Mesenchymal stem cell (in vitro differentiated cells and primary cell): ENCODE measurements at regions not wholly inside any gene's neighbourhood (a gene's known extent, or its start where the extent isn't known, plus 50 kb on each side); places are given as distances from the start of the nearest gene placed in this dataset.

ENCODE experiments used
- DNase-seq: peaks from one replicate; pipeline ENCODE4 v3.0.0-alpha.2; 2013
- H2AFZ ChIP-seq: one replicate; pipeline ENCODE4 v1.6.1; 2013; ENCODE audit warnings: low read depth, mild to moderate bottlenecking, control low read depth, inconsistent platforms, low read length, moderate library complexity
- H2AK5ac ChIP-seq: 2 replicates; pipeline ENCODE4 v1.6.1; 2013; ENCODE audit warnings: low read length, moderate library complexity, mild to moderate bottlenecking, inconsistent platforms; ENCODE audit not compliant: severe bottlenecking
- H2BK120ac ChIP-seq: one replicate; pipeline ENCODE4 v1.6.1; 2013; ENCODE audit warnings: low read depth, mild to moderate bottlenecking, inconsistent platforms, low read length, moderate library complexity
- H2BK12ac ChIP-seq, 2 experiments: one replicate each; pipeline ENCODE4 v1.6.1; 2013; ENCODE audit warnings: inconsistent platforms in 2 of 2, low read length in 2 of 2, mild to moderate bottlenecking in 2 of 2, moderate library complexity in 2 of 2, control low read depth in 1 of 2
- H2BK15ac ChIP-seq: one replicate; pipeline ENCODE4 v1.6.1; 2013; ENCODE audit warnings: mild to moderate bottlenecking, low read depth, inconsistent platforms; ENCODE audit not compliant: poor library complexity, severe bottlenecking
- H2BK5ac ChIP-seq: 2 replicates; pipeline ENCODE4 v1.6.1; 2013; ENCODE audit warnings: low read depth, mild to moderate bottlenecking, low read length, control low read depth, inconsistent platforms; ENCODE audit not compliant: poor library complexity, severe bottlenecking
- H3K14ac ChIP-seq, 2 experiments: one replicate each; pipeline ENCODE4 v1.6.1; 2013; ENCODE audit warnings: inconsistent platforms in 2 of 2, low read length in 2 of 2, control low read depth in 1 of 2, mild to moderate bottlenecking in 1 of 2, moderate library complexity in 1 of 2
- H3K18ac ChIP-seq, 2 experiments: one replicate each; pipeline ENCODE4 v1.6.1; 2013; ENCODE audit warnings: inconsistent platforms in 2 of 2, low read length in 2 of 2, control low read depth in 1 of 2, low read depth in 1 of 2, mild to moderate bottlenecking in 1 of 2
- H3K23ac ChIP-seq, 2 experiments: one replicate each; pipeline ENCODE4 v1.6.1; 2013; ENCODE audit warnings: inconsistent platforms in 2 of 2, low read length in 2 of 2, mild to moderate bottlenecking in 2 of 2, moderate library complexity in 2 of 2, control low read depth in 1 of 2
- H3K27ac ChIP-seq: 2 replicates; pipeline ENCODE4 v1.5.1; 2013; ENCODE audit warnings: mild to moderate bottlenecking, moderate library complexity, low read length, control low read depth, inconsistent platforms; ENCODE audit not compliant: poor library complexity, severe bottlenecking
- H3K27me3 ChIP-seq, 2 experiments: 2 replicates each; pipeline versions ENCODE4 v1.6.1 to v1.7.0; 2013; ENCODE audit warnings: low read length in 2 of 2, mild to moderate bottlenecking in 2 of 2, moderate library complexity in 2 of 2, control low read depth in 1 of 2, inconsistent platforms in 1 of 2; ENCODE audit not compliant: control insufficient read depth in 1 of 2, insufficient read depth in 1 of 2
- H3K36me3 ChIP-seq, 2 experiments: 2 replicates each; pipeline versions ENCODE4 v1.6.1 to v1.7.0; 2013; ENCODE audit warnings: low read length in 2 of 2, control low read depth in 1 of 2, inconsistent platforms in 1 of 2, low read depth in 1 of 2, mild to moderate bottlenecking in 1 of 2; ENCODE audit not compliant: insufficient read depth in 2 of 2, control insufficient read depth in 1 of 2
- H3K4ac ChIP-seq, 2 experiments: one replicate each; pipeline ENCODE4 v1.6.1; 2013; ENCODE audit warnings: inconsistent platforms in 2 of 2, low read length in 2 of 2, mild to moderate bottlenecking in 2 of 2, moderate library complexity in 2 of 2, control low read depth in 1 of 2, low read depth in 1 of 2
- H3K4me1 ChIP-seq: 2 replicates; pipeline ENCODE4 v1.6.1; 2013; ENCODE audit warnings: low read depth, low read length, control low read depth; ENCODE audit not compliant: control insufficient read depth, insufficient read depth
- H3K4me2 ChIP-seq: 2 replicates; pipeline ENCODE4 v1.6.1; 2013; ENCODE audit warnings: low read length, mild to moderate bottlenecking, inconsistent platforms; ENCODE audit not compliant: poor library complexity, severe bottlenecking
- H3K4me3 ChIP-seq, 2 experiments: 2 replicates each; pipeline versions ENCODE4 v1.5.1 to v1.7.0; 2013; ENCODE audit warnings: low read length in 2 of 2, mild to moderate bottlenecking in 2 of 2, control low read depth in 1 of 2, low read depth in 1 of 2; ENCODE audit not compliant: insufficient read depth in 1 of 2
- H3K79me1 ChIP-seq: replicated peaks from 2 replicates; pipeline ENCODE4 v1.6.1; 2013; ENCODE audit warnings: mild to moderate bottlenecking, control low read depth, low read length, inconsistent platforms; ENCODE audit not compliant: poor library complexity, severe bottlenecking
- H3K9ac ChIP-seq: 2 replicates; pipeline ENCODE4 v1.7.0; 2013; ENCODE audit warnings: mild to moderate bottlenecking, low read length, moderate library complexity
- H3K9me3 ChIP-seq: 2 replicates; pipeline ENCODE4 v1.7.0; 2013; ENCODE audit warnings: mild to moderate bottlenecking, low read length; ENCODE audit not compliant: control insufficient read depth
- H4K8ac ChIP-seq: one replicate; pipeline ENCODE4 v1.6.1; 2013; ENCODE audit warnings: inconsistent platforms, mild to moderate bottlenecking, low read length, moderate library complexity
- H4K91ac ChIP-seq: one replicate; pipeline ENCODE4 v1.6.1; 2013; ENCODE audit warnings: mild to moderate bottlenecking, low read length, inconsistent platforms
- WGBS: methylation state at CpG from one replicate; pipeline ENCODE4 v1.1.7; 2013; ENCODE audit warnings: mixed read lengths; 5-methylcytosine and 5-hydroxymethylcytosine counted together

DNA sequence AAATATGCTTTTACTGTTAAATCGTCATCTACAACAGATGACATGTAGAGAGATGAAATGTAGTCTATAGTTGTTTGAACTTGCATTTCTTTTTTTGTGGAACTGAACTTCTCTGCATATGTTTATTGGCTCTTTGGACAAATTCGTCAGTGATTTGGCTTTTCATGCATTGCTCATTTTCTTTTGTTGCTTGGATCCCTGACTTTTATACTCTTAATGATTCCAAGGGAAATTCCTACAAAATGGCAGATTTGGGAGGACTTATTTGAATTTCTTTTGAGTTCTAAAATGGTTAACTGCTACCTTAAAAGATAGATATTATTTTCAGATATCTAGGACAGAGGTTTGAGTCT lies 65.4 kb downstream of the UTRN start:
- Histone ChIP-seq H2BK120ac (no peak overlapping the region), H2BK12ac (no peak overlapping the region), H3K36me3 (no peaks in the 10 kb centered on the region), H3K4me1 (peaks cover 12% of the 10 kb centered on the region), H2AFZ (no peak overlapping the region), H4K91ac (no peak overlapping the region), H3K4ac (no peak overlapping the region), H3K27me3 (no peaks in the 10 kb centered on the region), H3K4me3 (peak overlapping the region in 1 of 2 experiments; percentile 27), H3K4me2 (no peak overlapping the region), H3K18ac (no peak overlapping the region), H2BK5ac (no peak overlapping the region), H3K14ac (no peak overlapping the region), H2BK15ac (no peak overlapping the region), H3K9ac (peak overlapping the region; percentile 29), H3K79me1 (peaks cover 15% of the 10 kb centered on the region), H4K8ac (no peak overlapping the region), H3K27ac (peak overlapping the region; percentile 37), H3K9me3 (no peaks in the 10 kb centered on the region), H2AK5ac (no peak overlapping the region), H3K23ac (no peak overlapping the region)
- DNase-seq = no peak
- 100% methylated on average over 2 of the region's 2 CpGs for WGBS

DNA sequence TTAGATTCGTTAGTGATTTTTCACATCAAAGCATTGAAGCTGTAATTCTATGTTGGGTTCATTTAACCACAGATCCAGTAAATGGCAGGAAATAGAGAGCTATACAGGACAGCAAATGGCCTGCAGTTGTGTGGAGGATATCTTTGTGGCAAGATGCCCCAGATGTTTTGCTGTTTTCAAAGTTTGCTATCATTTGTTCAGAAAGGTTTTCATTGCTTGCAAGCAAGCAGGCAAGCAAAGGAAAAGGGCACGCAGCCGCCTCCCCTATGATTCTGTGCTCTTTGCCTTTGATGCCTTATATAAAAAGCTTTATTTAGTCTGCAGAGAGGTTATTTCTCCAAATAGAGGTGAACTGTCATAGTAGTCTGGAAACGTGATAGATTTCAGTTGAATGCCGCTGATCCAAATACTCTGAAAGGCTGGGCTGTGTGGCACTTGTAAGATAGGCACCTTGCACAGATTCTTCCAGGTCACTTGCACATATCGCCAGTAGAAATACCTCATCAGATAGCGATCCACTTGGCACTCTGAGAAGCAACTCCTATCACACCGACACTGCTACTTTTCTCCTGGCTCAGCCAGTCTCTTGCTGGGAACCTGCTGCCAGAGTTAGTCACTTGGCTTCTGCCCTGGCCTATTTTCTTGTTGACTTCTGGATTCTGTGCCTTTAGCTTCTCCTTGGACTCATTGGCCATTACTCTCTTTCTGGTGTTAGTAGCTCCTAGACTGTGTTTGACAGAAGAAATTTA lies 66.4 kb downstream of the UTRN start:
- no peak overlapping the region for H2AFZ ChIP-seq
- no peak overlapping the region for H2BK5ac ChIP-seq
- H3K79me1 ChIP-seq = peaks cover 17% of the 10 kb centered on the region
- no peak overlapping the region for H3K23ac ChIP-seq
- H2AK5ac ChIP-seq = no peak overlapping the region
- H3K36me3 ChIP-seq = no peaks in the 10 kb centered on the region
- no peak overlapping the region for H2BK120ac ChIP-seq
- no peak overlapping the region for H4K91ac ChIP-seq
- H2BK15ac ChIP-seq = no peak overlapping the region
- no peak overlapping the region for H3K14ac ChIP-seq
- no peak overlapping the region for H4K8ac ChIP-seq
- H3K9ac ChIP-seq = no peak overlapping the region
- no peak overlapping the region for H3K18ac ChIP-seq
- no peaks in the 10 kb centered on the region for H3K27me3 ChIP-seq
- peak overlapping the region in 1 of 2 experiments; percentile 3 for H3K4me3 ChIP-seq
- H3K9me3 ChIP-seq = no peaks in the 10 kb centered on the region
- H2BK12ac ChIP-seq = peak overlapping the region in 1 of 2 experiments; percentile 18
- no peak overlapping the region for H3K27ac ChIP-seq
- 94% methylated on average over 8 of the region's 8 CpGs for WGBS
- H3K4me1 ChIP-seq = peaks cover 10% of the 10 kb centered on the region
- no peak for DNase-seq
- no peak overlapping the region for H3K4ac ChIP-seq
- no peak overlapping the region for H3K4me2 ChIP-seq

DNA sequence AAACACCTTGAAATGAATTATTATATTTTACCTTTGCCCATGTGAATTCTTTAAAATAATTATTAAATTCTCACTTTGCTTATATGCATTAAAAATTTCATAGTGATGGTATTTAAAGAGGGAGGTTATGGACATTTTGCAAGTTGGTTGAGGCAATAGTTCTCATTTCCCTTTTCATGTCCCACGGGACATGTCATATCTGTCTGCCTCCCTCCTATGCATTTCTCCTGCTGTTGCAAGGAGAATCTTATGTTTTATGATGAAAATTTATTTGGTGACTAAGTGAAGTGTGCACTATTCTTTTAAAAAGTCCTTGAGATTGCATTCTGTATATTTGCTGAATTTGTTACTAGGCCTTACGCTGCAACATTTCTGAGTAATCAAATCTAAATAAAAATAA lies 67.2 kb downstream of the UTRN start:
- no peaks in the 10 kb centered on the region for H3K36me3 ChIP-seq
- no peak overlapping the region for H2BK15ac ChIP-seq
- no peak overlapping the region for H3K4ac ChIP-seq
- no peak overlapping the region for H3K4me3 ChIP-seq
- H2BK12ac ChIP-seq = no peak overlapping the region
- H3K79me1 ChIP-seq = peaks cover 20% of the 10 kb centered on the region
- H3K4me2 ChIP-seq = no peak overlapping the region
- H3K9ac ChIP-seq = no peak overlapping the region
- H3K18ac ChIP-seq = no peak overlapping the region
- no peak overlapping the region for H2BK120ac ChIP-seq
- no peaks in the 10 kb centered on the region for H3K9me3 ChIP-seq
- WGBS = no CpG with 5 or more reads among the region's 2 CpGs
- H2AK5ac ChIP-seq = no peak overlapping the region
- no peak overlapping the region for H2AFZ ChIP-seq
- no peak for DNase-seq
- H3K4me1 ChIP-seq = peaks cover 7% of the 10 kb centered on the region
- H3K27ac ChIP-seq = no peak overlapping the region
- H3K14ac ChIP-seq = no peak overlapping the region
- H2BK5ac ChIP-seq = no peak overlapping the region
- no peaks in the 10 kb centered on the region for H3K27me3 ChIP-seq
- no peak overlapping the region for H4K8ac ChIP-seq
- H3K23ac ChIP-seq = no peak overlapping the region
- no peak overlapping the region for H4K91ac ChIP-seq

DNA sequence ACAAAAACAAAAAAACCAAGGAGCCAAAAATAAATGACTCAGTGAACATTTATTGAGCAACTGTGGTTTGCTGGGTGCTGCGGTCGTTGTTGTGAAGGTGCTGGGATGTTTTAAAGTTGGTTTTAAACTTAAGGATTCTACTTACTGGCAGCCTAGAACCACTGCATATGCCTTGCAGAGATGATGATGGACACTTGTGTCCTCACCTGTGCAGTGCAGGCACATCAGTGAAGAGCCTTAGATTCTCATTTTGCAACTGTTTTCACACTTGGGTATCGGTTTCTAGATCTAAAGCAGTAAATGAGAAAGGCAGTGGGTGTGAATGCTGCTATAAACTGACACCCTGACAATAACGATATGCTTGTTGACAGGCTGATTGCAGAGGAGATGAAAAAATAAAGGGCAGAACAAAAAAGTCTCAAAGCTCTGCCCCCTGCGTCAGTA lies 68.8 kb downstream of the UTRN start:
- WGBS = 85% methylated on average over 5 of the region's 5 CpGs
- H3K4me2 ChIP-seq = no peak overlapping the region
- peaks cover 19% of the 10 kb centered on the region for H3K79me1 ChIP-seq
- no peak overlapping the region for H3K4me3 ChIP-seq
- H2BK5ac ChIP-seq = no peak overlapping the region
- H3K4ac ChIP-seq = no peak overlapping the region
- H2BK12ac ChIP-seq = no peak overlapping the region
- H3K4me1 ChIP-seq = peaks cover 4% of the 10 kb centered on the region
- H3K36me3 ChIP-seq = no peaks in the 10 kb centered on the region
- no peak overlapping the region for H3K18ac ChIP-seq
- H2AK5ac ChIP-seq = no peak overlapping the region
- DNase-seq = no peak
- no peaks in the 10 kb centered on the region for H3K9me3 ChIP-seq
- H4K8ac ChIP-seq = no peak overlapping the region
- H4K91ac ChIP-seq = no peak overlapping the region
- H2BK15ac ChIP-seq = no peak overlapping the region
- no peak overlapping the region for H2BK120ac ChIP-seq
- H2AFZ ChIP-seq = no peak overlapping the region
- no peak overlapping the region for H3K27ac ChIP-seq
- H3K27me3 ChIP-seq = no peaks in the 10 kb centered on the region
- no peak overlapping the region for H3K14ac ChIP-seq
- no peak overlapping the region for H3K23ac ChIP-seq
- no peak overlapping the region for H3K9ac ChIP-seq
